GM03348 (cell line): ENCODE measurements at regions not wholly inside any gene's neighbourhood (a gene's known extent, or its start where the extent isn't known, plus 50 kb on each side); places are given as distances from the start of the nearest gene placed in this dataset.
"Not testable (repeated sequence)": the region's sequence is repeated elsewhere in the genome, so short reads cannot be mapped to it uniquely, and the experiment has no call there.

Experiments
- DNase-seq: peaks from one replicate; pipeline ENCODE4 v3.0.0; 2012; ENCODE audit warnings: low spot score

- no peak for DNase-seq
Observed at GRCh38 chr1:209187589-209187988, 395.9 kb upstream of the CAMK1G start.

- peak; percentile 56 for DNase-seq
Observed at GRCh38 chr1:209190591-209191261, 392.8 kb upstream of the CAMK1G start.

- DNase-seq = no peak
Observed at GRCh38 chr1:209191262-209191634, 392.3 kb upstream of the CAMK1G start.

GRCh38 chr1:209196140-209196539, 387.4 kb upstream of the CAMK1G start:
- no peak for DNase-seq

GRCh38 chr1:209198961-209199750, 384.4 kb upstream of the CAMK1G start:
- no peak for DNase-seq

GRCh38 chr1:209199822-209200221, 383.7 kb upstream of the CAMK1G start:
- DNase-seq = no peak

- DNase-seq = not testable (repeated sequence)
Observed at GRCh38 chr1:209202321-209202720, 381.2 kb upstream of the CAMK1G start.

- DNase-seq = peak; percentile 74
Observed at GRCh38 chr1:209202830-209203532, 380.5 kb upstream of the CAMK1G start.

- no peak for DNase-seq
Observed at GRCh38 chr1:209203533-209203895, 380.0 kb upstream of the CAMK1G start.

- no peak for DNase-seq
Observed at GRCh38 chr1:209205039-209205438, 378.5 kb upstream of the CAMK1G start.

- DNase-seq = peak; percentile 27
Observed at GRCh38 chr1:209207126-209207700, 376.3 kb upstream of the CAMK1G start.

- peak; percentile 87 for DNase-seq
Observed at GRCh38 chr1:209207701-209208286, 375.7 kb upstream of the CAMK1G start.

- no peak for DNase-seq
Observed at GRCh38 chr1:209208648-209209047, 374.9 kb upstream of the CAMK1G start.

GRCh38 chr1:209213989-209214388, 369.5 kb upstream of the CAMK1G start:
- DNase-seq = no peak

- DNase-seq = no peak
Observed at GRCh38 chr1:209215826-209216225, 367.7 kb upstream of the CAMK1G start.

- no peak for DNase-seq
Observed at GRCh38 chr1:209218113-209218512, 365.4 kb upstream of the CAMK1G start.

- no peak for DNase-seq
Observed at GRCh38 chr1:209218981-209219380, 364.5 kb upstream of the CAMK1G start.

GRCh38 chr1:209219791-209220524, 363.6 kb upstream of the CAMK1G start:
- DNase-seq = no peak

- no peak for DNase-seq
Observed at GRCh38 chr1:209222826-209223225, 360.7 kb upstream of the CAMK1G start.

- DNase-seq = no peak
Observed at GRCh38 chr1:209223791-209224190, 359.7 kb upstream of the CAMK1G start.

- DNase-seq = no peak
Observed at GRCh38 chr1:209224886-209225285, 358.6 kb upstream of the CAMK1G start.

GRCh38 chr1:209227171-209227570, 356.3 kb upstream of the CAMK1G start:
- no peak for DNase-seq
